ENCODE measurements at regions not wholly inside any gene's neighbourhood (a gene's known extent, or its start where the extent isn't known, plus 50 kb on each side); places are given as distances from the start of the nearest gene placed in this dataset.

GRCh38 chr5:122683631-122684030, 91.2 kb upstream of the SNX2 start:
- TF ChIP-seq CTCF (conservative IDR thresholded peaks at IDR 0.05 in 1 of 2, IDR thresholded peaks at IDR 0.05 in 1 of 2; ENCODE audit: low read depth in 1 of 2, low read length in 2 of 2) (no peak), EZH2 (IDR thresholded peaks at IDR 0.05; ENCODE audit: low read length, missing control alignments) (no peak)
